Adipocyte (in vitro differentiated cells): ENCODE measurements at regions not wholly inside any gene's neighbourhood (a gene's known extent, or its start where the extent isn't known, plus 50 kb on each side); places are given as distances from the start of the nearest gene placed in this dataset.
"Not testable (repeated sequence)": the region's sequence is repeated elsewhere in the genome, so short reads cannot be mapped to it uniquely, and the experiment has no call there.

ENCODE experiments used
- DNase-seq: peaks from one replicate; pipeline ENCODE4 v3.0.0-alpha.2; 2015; ENCODE audit warnings: low read depth
- H3K27me3 ChIP-seq: replicated peaks from 2 replicates; pipeline ENCODE4 v1.7.0; 2013; ENCODE audit warnings: mild to moderate bottlenecking, low read length, moderate library complexity; ENCODE audit not compliant: control insufficient read depth, insufficient read depth
- H3K36me3 ChIP-seq: 2 replicates; pipeline ENCODE4 v1.7.0; 2013; ENCODE audit warnings: low read length, mild to moderate bottlenecking, moderate library complexity; ENCODE audit not compliant: control insufficient read depth, insufficient read depth, severe bottlenecking
- H3K4me1 ChIP-seq: 2 replicates; pipeline ENCODE4 v1.7.0; 2013; ENCODE audit warnings: mild to moderate bottlenecking, low read length, moderate library complexity; ENCODE audit not compliant: control insufficient read depth, insufficient read depth
- H3K4me3 ChIP-seq: 2 replicates; pipeline ENCODE4 v1.7.0; 2013; ENCODE audit warnings: mild to moderate bottlenecking, low read length, moderate library complexity
- H3K9ac ChIP-seq: 2 replicates; pipeline ENCODE4 v1.7.0; 2013; ENCODE audit warnings: mild to moderate bottlenecking, low read length, moderate library complexity
- H3K9me3 ChIP-seq: 2 replicates; pipeline ENCODE4 v1.7.0; 2013; ENCODE audit warnings: mild to moderate bottlenecking, low read length, moderate library complexity; ENCODE audit not compliant: control insufficient read depth

DNA sequence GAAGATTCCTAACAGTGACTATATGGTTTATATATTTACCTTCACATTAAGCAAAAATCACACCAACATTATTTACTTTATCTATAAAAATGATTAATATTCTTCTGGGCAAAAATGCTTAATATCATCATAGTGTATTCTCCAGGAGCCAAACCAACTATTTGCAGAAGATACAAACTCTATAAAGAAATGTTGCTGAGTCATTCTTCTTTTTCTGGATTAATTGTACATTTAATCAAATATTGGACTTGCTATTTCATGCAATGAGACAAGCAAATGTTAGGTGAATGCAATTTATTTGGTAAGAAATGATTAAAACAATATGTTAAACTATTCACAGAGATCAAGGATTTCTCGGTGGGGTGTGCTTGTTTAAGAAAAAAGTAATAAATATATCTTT lies 1075.8 kb downstream of the PCDH9 start:
- Histone ChIP-seq H3K4me1 (peaks cover 10% of the 10 kb centered on the region), H3K9me3 (no peaks in the 10 kb centered on the region), H3K27me3 (no peaks in the 10 kb centered on the region), H3K4me3 (no peak overlapping the region), H3K36me3 (no peaks in the 10 kb centered on the region), H3K9ac (no peak overlapping the region)
- peak; percentile 24 for DNase-seq

GRCh38 chr13:66152596-66152995 lies 1077.5 kb downstream of the PCDH9 start:
- Histone ChIP-seq H3K4me1 (peaks cover 10% of the 10 kb centered on the region), H3K9ac (no peak overlapping the region), H3K4me3 (no peak overlapping the region), H3K9me3 (no peaks in the 10 kb centered on the region), H3K27me3 (no peaks in the 10 kb centered on the region), H3K36me3 (no peaks in the 10 kb centered on the region)
- DNase-seq = no peak

DNA sequence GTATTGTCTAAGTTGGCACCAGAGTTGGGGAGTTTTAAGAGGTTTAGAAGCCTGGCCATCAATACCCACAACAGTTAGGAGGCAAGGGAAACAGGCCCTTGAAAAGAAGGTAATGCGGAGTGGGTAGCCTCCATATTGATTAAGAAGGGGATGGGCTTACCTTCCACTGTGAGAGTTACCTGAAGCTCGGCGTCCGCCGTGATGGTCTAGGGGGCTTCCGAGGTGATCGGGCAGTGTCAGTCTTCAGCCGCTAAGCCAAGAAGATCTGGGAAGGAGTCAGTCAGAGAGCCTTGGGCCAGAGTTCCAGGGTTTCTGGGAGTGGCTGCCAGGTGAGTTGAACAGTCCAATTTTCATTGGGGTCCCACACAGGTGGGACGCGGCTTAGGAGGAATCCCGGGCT lies 1085.8 kb downstream of the PCDH9 start:
- H3K27me3 ChIP-seq, H3K4me3 ChIP-seq, H3K36me3 ChIP-seq, H3K9ac ChIP-seq, H3K9me3 ChIP-seq, H3K4me1 ChIP-seq, DNase-seq: not testable (repeated sequence)

DNA sequence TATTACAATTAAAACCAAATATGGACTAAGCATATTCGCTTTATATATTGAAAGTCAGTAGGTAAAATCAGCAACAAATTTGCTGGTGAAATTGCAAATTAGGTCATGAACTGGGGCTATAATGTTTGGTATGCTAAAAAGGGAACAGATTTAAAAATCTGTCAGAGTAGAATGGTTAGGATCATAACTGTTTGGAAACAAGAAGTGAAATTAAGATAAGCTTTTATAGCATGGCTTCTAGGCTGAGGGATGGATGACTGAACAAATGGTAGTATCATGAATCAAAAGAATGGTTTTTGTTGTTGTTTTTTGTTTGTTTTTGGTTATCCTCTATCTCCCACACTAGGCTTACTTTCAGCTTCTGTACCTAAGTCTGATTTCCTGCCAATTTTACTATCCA lies 1090.4 kb downstream of the PCDH9 start:
- no peaks in the 10 kb centered on the region for H3K4me1 ChIP-seq
- H3K4me3 ChIP-seq = no peak overlapping the region
- H3K36me3 ChIP-seq = no peaks in the 10 kb centered on the region
- H3K9ac ChIP-seq = no peak overlapping the region
- no peaks in the 10 kb centered on the region for H3K9me3 ChIP-seq
- DNase-seq = no peak
- no peaks in the 10 kb centered on the region for H3K27me3 ChIP-seq

GRCh38 chr13:66139250-66139649 lies 1090.9 kb downstream of the PCDH9 start:
- Histone ChIP-seq H3K4me1 (no peaks in the 10 kb centered on the region), H3K9ac (no peak overlapping the region), H3K9me3 (no peaks in the 10 kb centered on the region), H3K27me3 (no peaks in the 10 kb centered on the region), H3K4me3 (no peak overlapping the region), H3K36me3 (no peaks in the 10 kb centered on the region)
- DNase-seq = peak; percentile 26

GRCh38 chr13:66138172-66138811 lies 1091.8 kb downstream of the PCDH9 start:
- Histone ChIP-seq H3K36me3 (no peaks in the 10 kb centered on the region), H3K27me3 (no peaks in the 10 kb centered on the region), H3K9ac (no peak overlapping the region), H3K4me3 (no peak overlapping the region), H3K9me3 (no peaks in the 10 kb centered on the region), H3K4me1 (no peaks in the 10 kb centered on the region)
- DNase-seq = no peak

DNA sequence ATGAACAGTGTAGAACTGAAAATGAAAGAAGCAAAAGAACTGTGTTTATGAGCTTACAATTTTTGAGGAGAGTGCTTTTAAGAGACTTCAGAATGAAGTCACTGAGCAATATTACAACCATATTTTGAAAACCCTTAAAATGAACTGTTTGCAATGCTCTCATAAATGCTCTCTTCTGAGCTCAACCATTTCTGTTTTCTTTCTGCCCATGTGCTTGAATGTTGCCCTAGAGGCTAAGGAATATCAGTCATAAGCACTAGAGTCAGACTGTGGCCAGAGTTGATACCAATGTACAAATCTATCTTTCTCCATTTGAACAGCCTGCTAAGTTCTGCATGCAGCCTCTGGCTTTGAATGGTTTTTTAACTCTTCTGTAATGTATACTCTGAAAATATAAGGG lies 1092.8 kb downstream of the PCDH9 start:
- Histone ChIP-seq H3K27me3 (no peaks in the 10 kb centered on the region), H3K9me3 (no peaks in the 10 kb centered on the region), H3K4me1 (no peaks in the 10 kb centered on the region), H3K4me3 (no peak overlapping the region), H3K9ac (no peak overlapping the region), H3K36me3 (no peaks in the 10 kb centered on the region)
- DNase-seq = no peak

DNA sequence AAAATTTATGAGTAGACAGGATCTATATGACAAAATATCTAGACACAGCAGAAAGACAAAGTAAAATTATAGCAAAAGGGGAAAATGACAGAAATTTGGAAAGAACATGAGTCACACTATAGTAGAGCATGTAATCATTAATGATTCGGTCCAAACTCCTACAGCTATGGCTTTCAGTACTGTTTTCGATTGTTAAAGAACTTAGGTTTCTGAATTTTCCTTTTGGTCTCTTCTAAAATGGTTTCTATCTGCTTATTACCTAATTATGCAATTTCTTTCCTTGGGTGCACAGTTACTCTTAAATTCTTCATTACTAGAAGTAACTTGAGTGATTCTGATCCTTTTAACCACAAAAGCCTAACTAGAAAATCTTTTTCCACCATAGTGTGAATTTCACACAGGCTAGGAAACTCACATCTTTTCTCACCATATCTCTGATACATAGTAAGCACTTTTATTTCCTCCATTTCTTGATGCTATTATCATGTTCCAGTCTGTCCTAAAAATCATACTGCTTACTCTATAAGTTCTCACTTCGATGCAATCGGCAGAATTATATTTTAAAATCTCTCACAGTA lies 1101.4 kb downstream of the PCDH9 start:
- Histone ChIP-seq H3K4me1 (no peaks in the 10 kb centered on the region), H3K9me3 (no peaks in the 10 kb centered on the region), H3K4me3 (no peak overlapping the region), H3K36me3 (no peaks in the 10 kb centered on the region), H3K9ac (no peak overlapping the region), H3K27me3 (no peaks in the 10 kb centered on the region)
- no peak for DNase-seq

GRCh38 chr13:66128201-66128600 lies 1101.9 kb downstream of the PCDH9 start:
- no peaks in the 10 kb centered on the region for H3K36me3 ChIP-seq
- no peak for DNase-seq
- no peak overlapping the region for H3K9ac ChIP-seq
- H3K27me3 ChIP-seq = no peaks in the 10 kb centered on the region
- no peak overlapping the region for H3K4me3 ChIP-seq
- no peaks in the 10 kb centered on the region for H3K9me3 ChIP-seq
- H3K4me1 ChIP-seq = no peaks in the 10 kb centered on the region

GRCh38 chr13:66117563-66117962 lies 1112.6 kb downstream of the PCDH9 start:
- no peak overlapping the region for H3K9ac ChIP-seq
- no peaks in the 10 kb centered on the region for H3K27me3 ChIP-seq
- no peaks in the 10 kb centered on the region for H3K9me3 ChIP-seq
- no peak for DNase-seq
- H3K4me3 ChIP-seq = no peak overlapping the region
- no peaks in the 10 kb centered on the region for H3K36me3 ChIP-seq
- peaks cover 6% of the 10 kb centered on the region for H3K4me1 ChIP-seq

- peaks cover 6% of the 10 kb centered on the region for H3K4me1 ChIP-seq
- H3K9me3 ChIP-seq = no peaks in the 10 kb centered on the region
- no peak overlapping the region for H3K4me3 ChIP-seq
- no peaks in the 10 kb centered on the region for H3K27me3 ChIP-seq
- H3K9ac ChIP-seq = no peak overlapping the region
- no peaks in the 10 kb centered on the region for H3K36me3 ChIP-seq
- peak; percentile 86 for DNase-seq
Observed at GRCh38 chr13:66113882-66114526, 1116.1 kb downstream of the PCDH9 start.
